Stomach (tissue), 4 donors: ENCODE measurements at regions not wholly inside any gene's neighbourhood (a gene's known extent, or its start where the extent isn't known, plus 50 kb on each side); places are given as distances from the start of the nearest gene placed in this dataset.

Source experiments
- POLR2A ChIP-seq, 4 donors: fragments of 450-650 bp; IDR thresholded peaks; one replicate each; pipeline ENCODE4 v1.6.1; 2016; ENCODE audit warnings: antibody characterized with exemption in 4 of 4, control low read depth in 2 of 4, mild to moderate bottlenecking in 1 of 4, moderate library complexity in 1 of 4
- TF ChIP-seq, protein P1 (sequence below), 7 experiments: fragments of 450-650 bp in 4 of 7; fragments of 200-600 bp in 3 of 7; sonication (generic) in 3 of 7; IDR thresholded peaks; one replicate each; pipeline ENCODE4 v1.5.1; 2016 to 2019; ENCODE audit warnings: antibody characterized with exemption in 7 of 7, control low read depth in 2 of 7, mild to moderate bottlenecking in 1 of 7

DNA sequence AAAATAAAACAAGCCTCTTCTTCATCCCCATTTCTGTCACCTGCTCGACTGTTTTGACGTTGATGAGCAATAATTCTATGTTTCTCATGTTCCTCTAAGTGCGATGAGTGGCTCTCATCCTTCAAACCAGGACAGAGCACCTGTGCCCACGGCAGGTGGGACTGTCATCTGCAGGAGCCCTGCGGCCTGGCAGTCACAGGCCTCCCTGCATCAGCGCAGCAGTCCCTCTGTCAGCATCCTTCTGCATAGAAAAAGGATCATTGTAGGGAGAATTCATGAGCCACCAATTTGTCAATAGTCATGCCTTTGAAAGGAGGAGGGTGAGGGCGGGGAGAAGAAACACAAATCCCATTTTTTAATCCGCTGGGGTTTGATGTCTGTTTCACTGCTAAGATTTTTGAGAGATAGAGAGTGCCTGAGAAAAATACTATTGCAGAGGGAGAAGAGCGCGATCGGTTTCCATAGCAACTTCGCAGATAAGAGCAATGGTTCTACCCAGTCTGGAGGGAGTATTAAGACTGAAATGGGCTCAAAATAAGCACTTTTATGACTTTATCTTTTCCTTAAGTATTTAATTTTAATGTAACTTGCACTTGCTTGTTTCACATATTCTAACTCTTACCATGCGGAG is 234.3 kb upstream of the NCKAP5 start:
- no peak for TF ChIP-seq POLR2A (IDR thresholded peaks at IDR 0.05)
- TF ChIP-seq, protein P1, sequence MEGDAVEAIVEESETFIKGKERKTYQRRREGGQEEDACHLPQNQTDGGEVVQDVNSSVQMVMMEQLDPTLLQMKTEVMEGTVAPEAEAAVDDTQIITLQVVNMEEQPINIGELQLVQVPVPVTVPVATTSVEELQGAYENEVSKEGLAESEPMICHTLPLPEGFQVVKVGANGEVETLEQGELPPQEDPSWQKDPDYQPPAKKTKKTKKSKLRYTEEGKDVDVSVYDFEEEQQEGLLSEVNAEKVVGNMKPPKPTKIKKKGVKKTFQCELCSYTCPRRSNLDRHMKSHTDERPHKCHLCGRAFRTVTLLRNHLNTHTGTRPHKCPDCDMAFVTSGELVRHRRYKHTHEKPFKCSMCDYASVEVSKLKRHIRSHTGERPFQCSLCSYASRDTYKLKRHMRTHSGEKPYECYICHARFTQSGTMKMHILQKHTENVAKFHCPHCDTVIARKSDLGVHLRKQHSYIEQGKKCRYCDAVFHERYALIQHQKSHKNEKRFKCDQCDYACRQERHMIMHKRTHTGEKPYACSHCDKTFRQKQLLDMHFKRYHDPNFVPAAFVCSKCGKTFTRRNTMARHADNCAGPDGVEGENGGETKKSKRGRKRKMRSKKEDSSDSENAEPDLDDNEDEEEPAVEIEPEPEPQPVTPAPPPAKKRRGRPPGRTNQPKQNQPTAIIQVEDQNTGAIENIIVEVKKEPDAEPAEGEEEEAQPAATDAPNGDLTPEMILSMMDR (IDR thresholded peaks at IDR 0.05), result no peak
